Keratinocyte (primary cell): ENCODE measurements at regions not wholly inside any gene's neighbourhood (a gene's known extent, or its start where the extent isn't known, plus 50 kb on each side); places are given as distances from the start of the nearest gene placed in this dataset.

Source experiments
- DNase-seq: peaks from one replicate; pipeline ENCODE4 v3.0.0-alpha.2; 2011; ENCODE audit warnings: low read depth, missing footprints, low spot score
- FAIRE-seq: peaks from 2 replicates; lab custom pipeline; 2011; peaks lifted over from hg19 to GRCh38; lab: Jason Lieb, UNC
- H2AFZ ChIP-seq: 2 replicates; pipeline ENCODE4 v1.6.0; 2012; ENCODE audit warnings: low read length, control low read depth, inconsistent platforms; ENCODE audit not compliant: control insufficient read depth
- H3K27ac ChIP-seq: 2 replicates; pipeline ENCODE4 v1.5.1; 2011; ENCODE audit warnings: low read length; ENCODE audit not compliant: control insufficient read depth, insufficient read depth
- H3K27me3 ChIP-seq: 3 replicates; pipeline ENCODE4 v1.6.0; 2011; ENCODE audit warnings: low read length; ENCODE audit not compliant: control insufficient read depth, insufficient read depth; ENCODE audit errors: extremely low read depth
- H3K36me3 ChIP-seq, 2 experiments: 2 replicates in 1 of 2; 3 replicates in 1 of 2; pipeline ENCODE4 v1.5.1; 2011; ENCODE audit warnings: low read length in 2 of 2, mild to moderate bottlenecking in 1 of 2; ENCODE audit not compliant: control insufficient read depth in 2 of 2, insufficient read depth in 2 of 2; ENCODE audit errors: extremely low read depth in 1 of 2
- H3K4me1 ChIP-seq: 3 replicates; pipeline ENCODE4 v1.5.1; 2011; ENCODE audit warnings: low read length; ENCODE audit not compliant: control insufficient read depth, insufficient read depth; ENCODE audit errors: extremely low read depth
- H3K4me2 ChIP-seq: 3 replicates; pipeline ENCODE4 v1.6.0; 2011; ENCODE audit warnings: low read depth, low read length; ENCODE audit not compliant: control insufficient read depth, insufficient read depth; ENCODE audit errors: extremely low read depth
- H3K4me3 ChIP-seq, 3 experiments: fragments of 200-600 bp in 1 of 3; sonication (generic) in 1 of 3; 2 replicates in 2 of 3; 3 replicates in 1 of 3; pipeline ENCODE4 v1.5.1; 2011 to 2016; ENCODE audit warnings: low read length in 3 of 3, mild to moderate bottlenecking in 3 of 3, control low read depth in 2 of 3, inconsistent platforms in 1 of 3, low read depth in 1 of 3, mixed read lengths in 1 of 3, mixed run types in 1 of 3, moderate library complexity in 1 of 3; ENCODE audit not compliant: control insufficient read depth in 2 of 3, insufficient read depth in 2 of 3; ENCODE audit errors: extremely low read depth in 1 of 3
- H3K79me2 ChIP-seq: 2 replicates; pipeline ENCODE4 v1.6.0; 2012; ENCODE audit warnings: low read length; ENCODE audit not compliant: control insufficient read depth, insufficient read depth
- H3K9ac ChIP-seq: 3 replicates; pipeline ENCODE4 v1.6.0; 2011; ENCODE audit warnings: low read length; ENCODE audit not compliant: control insufficient read depth, insufficient read depth; ENCODE audit errors: extremely low read depth
- H3K9me1 ChIP-seq: 3 replicates; pipeline ENCODE4 v1.6.0; 2011; ENCODE audit warnings: low read length; ENCODE audit not compliant: control insufficient read depth, insufficient read depth; ENCODE audit errors: extremely low read depth
- H3K9me3 ChIP-seq: 2 replicates; pipeline ENCODE4 v1.5.1; 2012; ENCODE audit warnings: low read depth, low read length; ENCODE audit not compliant: control insufficient read depth
- H4K20me1 ChIP-seq: 3 replicates; pipeline ENCODE4 v1.6.0; 2011; ENCODE audit warnings: low read length; ENCODE audit not compliant: control insufficient read depth, insufficient read depth; ENCODE audit errors: extremely low read depth
- EZH2 ChIP-seq: IDR thresholded peaks from one replicate; pipeline ENCODE4 v1.6.1; 2012; ENCODE audit warnings: inconsistent platforms, mild to moderate bottlenecking, low read length, moderate library complexity
- dilution Hi-C: fragments of 300-500 bp; cut with MboI; formaldehyde crosslinking; loops from one replicate; pipeline ENCODE4 v1.7.0; 2020; ENCODE audit warnings: low sequenced_read_pairs; ENCODE audit not compliant: extremely low pct_ligation_motif_present
- TF ChIP-seq, protein P1 (sequence below), 3 experiments: IDR thresholded peaks in 1 of 3; conservative IDR thresholded peaks in 1 of 3; optimal IDR thresholded peaks in 1 of 3; 2 replicates in 2 of 3; 3 replicates in 1 of 3; pipeline versions ENCODE3 to v1.5.1; 2011; ENCODE audit warnings: low read length in 3 of 3, mild to moderate bottlenecking in 3 of 3, moderate library complexity in 2 of 3, control low read depth in 1 of 3, inconsistent platforms in 1 of 3; ENCODE audit not compliant: insufficient read depth in 2 of 3; ENCODE audit errors: extremely low read depth in 1 of 3

DNA sequence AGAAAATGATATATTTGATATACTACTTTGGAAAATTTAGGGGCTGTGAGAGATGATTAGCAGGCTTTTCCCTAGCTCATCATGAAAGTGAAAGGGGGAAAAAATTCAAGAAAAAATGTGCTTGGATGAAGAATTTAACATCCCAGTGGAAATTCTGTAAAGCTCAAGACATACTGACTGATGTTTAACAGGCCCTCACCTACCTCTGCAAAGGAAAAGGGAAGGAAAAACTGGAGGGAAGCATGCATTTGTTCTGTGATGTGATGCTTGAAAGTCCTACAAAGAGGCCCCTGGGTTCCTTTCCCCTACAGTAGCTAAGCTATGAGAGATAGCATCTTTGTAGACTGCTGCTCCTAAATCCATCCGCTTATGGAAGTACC, 364.1 kb downstream of the PDGFC start:
- dilution Hi-C loops = no loop called here
- Histone ChIP-seq H3K27ac (no peak overlapping the region), H3K4me3 (no peak overlapping the region), H3K79me2 (no peaks in the 10 kb centered on the region), H3K4me2 (no peak overlapping the region), H3K27me3 (no peaks in the 10 kb centered on the region), H3K4me1 (no peaks in the 10 kb centered on the region), H2AFZ (no peak overlapping the region), H3K9ac (no peak overlapping the region), H3K9me1 (no peaks in the 10 kb centered on the region), H4K20me1 (no peaks in the 10 kb centered on the region), H3K36me3 (no peaks in the 10 kb centered on the region), H3K9me3 (no peaks in the 10 kb centered on the region)
- DNase-seq (no peak), FAIRE-seq (no peak)
- no peak for TF ChIP-seq EZH2
- TF ChIP-seq, protein P1, sequence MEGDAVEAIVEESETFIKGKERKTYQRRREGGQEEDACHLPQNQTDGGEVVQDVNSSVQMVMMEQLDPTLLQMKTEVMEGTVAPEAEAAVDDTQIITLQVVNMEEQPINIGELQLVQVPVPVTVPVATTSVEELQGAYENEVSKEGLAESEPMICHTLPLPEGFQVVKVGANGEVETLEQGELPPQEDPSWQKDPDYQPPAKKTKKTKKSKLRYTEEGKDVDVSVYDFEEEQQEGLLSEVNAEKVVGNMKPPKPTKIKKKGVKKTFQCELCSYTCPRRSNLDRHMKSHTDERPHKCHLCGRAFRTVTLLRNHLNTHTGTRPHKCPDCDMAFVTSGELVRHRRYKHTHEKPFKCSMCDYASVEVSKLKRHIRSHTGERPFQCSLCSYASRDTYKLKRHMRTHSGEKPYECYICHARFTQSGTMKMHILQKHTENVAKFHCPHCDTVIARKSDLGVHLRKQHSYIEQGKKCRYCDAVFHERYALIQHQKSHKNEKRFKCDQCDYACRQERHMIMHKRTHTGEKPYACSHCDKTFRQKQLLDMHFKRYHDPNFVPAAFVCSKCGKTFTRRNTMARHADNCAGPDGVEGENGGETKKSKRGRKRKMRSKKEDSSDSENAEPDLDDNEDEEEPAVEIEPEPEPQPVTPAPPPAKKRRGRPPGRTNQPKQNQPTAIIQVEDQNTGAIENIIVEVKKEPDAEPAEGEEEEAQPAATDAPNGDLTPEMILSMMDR (optimal IDR thresholded peaks at IDR 0.05 in 1 of 3, IDR thresholded peaks at IDR 0.05 in 1 of 3, conservative IDR thresholded peaks at IDR 0.05 in 1 of 3; ENCODE audit: extremely low read depth in 1 of 3, insufficient read depth in 2 of 3, low read length in 3 of 3) = no peak

DNA sequence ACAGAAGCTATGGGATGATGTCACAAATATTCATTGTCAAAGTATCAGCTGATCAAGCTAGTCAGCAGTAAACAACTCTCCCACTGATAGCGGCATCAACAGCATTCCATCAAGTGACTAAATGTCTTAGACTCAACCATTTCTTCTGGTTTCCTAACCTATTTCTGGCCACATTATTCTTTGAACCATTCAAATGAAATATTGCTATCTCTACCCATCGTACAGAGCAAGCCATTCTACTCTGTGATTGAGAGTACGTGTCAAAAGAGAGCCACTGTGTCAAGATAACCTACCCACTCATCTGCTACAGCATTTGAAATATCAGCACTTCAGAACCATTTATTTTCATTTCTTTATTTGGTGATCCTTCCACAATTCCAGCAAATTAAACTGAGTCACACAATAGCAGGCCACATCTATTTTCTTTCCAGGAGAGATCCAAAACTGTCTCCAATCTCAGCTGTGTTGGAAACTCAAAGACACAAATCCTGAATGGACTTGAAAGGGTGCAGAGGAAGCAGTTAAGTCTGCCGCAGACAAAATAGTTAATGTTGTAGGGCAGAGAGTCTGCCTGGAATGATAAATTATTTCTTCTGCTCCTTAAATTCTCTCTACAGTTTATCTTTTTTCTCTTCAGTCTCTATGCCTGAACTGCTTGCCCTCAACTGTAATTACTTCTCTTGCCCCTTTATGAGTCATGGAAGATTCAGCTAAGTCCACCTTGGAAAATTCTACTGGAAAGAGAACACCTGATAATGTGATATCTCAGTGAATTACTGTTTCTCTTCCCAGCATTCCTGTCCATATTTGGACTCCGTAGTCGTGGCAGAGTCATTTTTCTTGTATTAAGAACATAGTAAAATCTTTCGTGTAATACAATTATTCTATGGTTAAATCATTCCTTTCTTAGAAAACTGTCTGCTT, 364.8 kb downstream of the PDGFC start:
- no peak overlapping the region for H3K4me3 ChIP-seq
- H3K27me3 ChIP-seq = no peaks in the 10 kb centered on the region
- no peaks in the 10 kb centered on the region for H3K79me2 ChIP-seq
- H3K9me3 ChIP-seq = no peaks in the 10 kb centered on the region
- H3K4me2 ChIP-seq = no peak overlapping the region
- DNase-seq = no peak
- H3K9me1 ChIP-seq = no peaks in the 10 kb centered on the region
- TF ChIP-seq, protein P1 (optimal IDR thresholded peaks at IDR 0.05 in 1 of 3, IDR thresholded peaks at IDR 0.05 in 1 of 3, conservative IDR thresholded peaks at IDR 0.05 in 1 of 3; ENCODE audit: extremely low read depth in 1 of 3, insufficient read depth in 2 of 3, low read length in 3 of 3) = no peak
- no peak for TF ChIP-seq EZH2
- no peak for FAIRE-seq
- dilution Hi-C loops = no loop called here
- no peak overlapping the region for H2AFZ ChIP-seq
- H3K27ac ChIP-seq = no peak overlapping the region
- H3K9ac ChIP-seq = no peak overlapping the region
- no peaks in the 10 kb centered on the region for H3K36me3 ChIP-seq
- no peaks in the 10 kb centered on the region for H4K20me1 ChIP-seq
- H3K4me1 ChIP-seq = no peaks in the 10 kb centered on the region
